ENCODE measurements at regions not wholly inside any gene's neighbourhood (a gene's known extent, or its start where the extent isn't known, plus 50 kb on each side); places are given as distances from the start of the nearest gene placed in this dataset.
"Not testable (repeated sequence)": the region's sequence is repeated elsewhere in the genome, so short reads cannot be mapped to it uniquely, and the experiment has no call there.

DNA sequence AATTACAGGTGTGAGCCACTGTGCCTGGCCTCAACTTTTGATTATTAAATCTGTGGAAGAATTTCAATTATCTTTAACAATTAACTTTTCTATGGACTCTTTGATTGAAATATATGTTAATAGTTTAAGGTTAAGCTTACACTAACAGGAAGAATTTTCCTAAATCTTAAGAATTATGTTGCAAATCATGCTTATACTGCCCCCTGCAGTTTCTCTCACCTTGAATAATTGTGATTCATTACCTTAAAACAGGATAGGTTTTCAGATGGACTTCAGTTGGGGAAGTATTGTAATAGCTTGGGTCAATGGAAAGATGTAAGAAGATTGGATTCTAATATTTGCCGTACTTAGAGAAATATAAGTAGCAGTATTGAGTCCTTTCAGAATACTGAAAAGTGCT lies 66.5 kb upstream of the NIPA1 start:
- H3K27me3 ChIP-seq (replicated peaks); DNase-seq; H3K27ac ChIP-seq; H3K36me3 ChIP-seq (replicated peaks); H3K4me3 ChIP-seq (ENCODE audit: low read depth, low read length); in situ Hi-C loops (cut with HindIII; ENCODE audit: low pct_ligation_motif_present, low sequenced_read_pairs): not testable (repeated sequence)

DNA sequence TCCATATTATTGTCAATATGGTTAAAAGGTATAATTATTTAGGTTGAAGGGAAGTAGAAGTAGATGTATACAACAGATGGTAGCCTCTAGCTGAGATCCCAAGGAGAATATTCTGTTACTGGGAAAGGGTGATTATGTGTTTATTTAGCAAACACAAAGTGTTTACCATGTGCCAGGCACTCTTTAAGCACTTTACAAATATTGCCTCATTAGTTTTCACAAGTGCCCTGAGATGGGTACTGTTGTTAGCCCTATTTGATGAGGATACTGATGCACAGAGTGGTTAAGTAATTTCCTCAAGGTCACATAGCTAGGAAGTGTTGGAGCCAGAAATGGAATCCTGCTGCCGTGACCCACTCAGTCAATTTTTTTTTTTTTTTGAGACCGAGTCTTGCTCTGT lies 60.3 kb upstream of the NIPA1 start:
- H3K27me3 ChIP-seq (replicated peaks); in situ Hi-C loops (cut with HindIII; ENCODE audit: low pct_ligation_motif_present, low sequenced_read_pairs); H3K36me3 ChIP-seq (replicated peaks); DNase-seq; H3K27ac ChIP-seq; H3K4me3 ChIP-seq (ENCODE audit: low read depth, low read length): not testable (repeated sequence)

DNA sequence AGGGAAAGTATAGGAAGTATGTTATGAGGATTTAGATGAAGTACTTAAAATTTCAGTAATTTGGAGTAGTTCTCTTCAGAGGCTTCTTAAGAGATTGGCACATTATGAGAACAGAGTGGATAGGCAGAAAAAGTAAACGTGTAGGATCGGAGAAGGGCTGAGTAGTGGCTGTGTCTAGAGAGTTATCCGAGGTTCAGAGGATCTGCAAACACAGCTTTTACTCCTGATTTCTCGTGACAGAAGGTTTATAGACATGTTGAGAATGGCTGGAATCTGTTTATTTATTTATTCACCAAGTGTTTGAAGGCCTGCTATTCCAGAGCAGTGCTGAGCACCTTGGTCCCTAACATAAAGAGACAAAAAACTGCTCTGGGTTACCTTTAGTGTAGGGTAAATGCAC lies 51.4 kb upstream of the NIPA1 start:
- H3K4me3 ChIP-seq (ENCODE audit: low read depth, low read length); H3K27ac ChIP-seq; H3K27me3 ChIP-seq (replicated peaks); DNase-seq; in situ Hi-C loops (cut with HindIII; ENCODE audit: low pct_ligation_motif_present, low sequenced_read_pairs); H3K36me3 ChIP-seq (replicated peaks): not testable (repeated sequence)

- in situ Hi-C loops (cut with HindIII; ENCODE audit: low pct_ligation_motif_present, low sequenced_read_pairs), result no loop called here
- no peak for TF ChIP-seq CTCF (IDR thresholded peaks at IDR 0.05; ENCODE audit: low read depth, low read length, missing control alignments)
- no peaks in the 10 kb centered on the region for H3K27me3 ChIP-seq (replicated peaks)
- H3K27ac ChIP-seq, result no peak overlapping the region
- H3K36me3 ChIP-seq (replicated peaks), result no peaks in the 10 kb centered on the region
- H3K4me3 ChIP-seq (ENCODE audit: low read depth, low read length), result no peak overlapping the region
- DNase-seq, result no peak
These were observed 50.7 kb upstream of the NIPA1 start for GRCh38 chr15:22735781-22736180.

- H3K27ac ChIP-seq; in situ Hi-C loops (cut with HindIII; ENCODE audit: low pct_ligation_motif_present, low sequenced_read_pairs); H3K36me3 ChIP-seq (replicated peaks); H3K4me3 ChIP-seq (ENCODE audit: low read depth, low read length); DNase-seq; H3K27me3 ChIP-seq (replicated peaks): not testable (repeated sequence)
These were observed 50.2 kb upstream of the NIPA1 start for GRCh38 chr15:22736200-22736599.
